Neural cell (in vitro differentiated cells): ENCODE measurements at regions not wholly inside any gene's neighbourhood (a gene's known extent, or its start where the extent isn't known, plus 50 kb on each side); places are given as distances from the start of the nearest gene placed in this dataset.

Source experiments
- H2AFZ ChIP-seq: fragments of 200-600, 300-800 bp; sonication (generic), shearing (Covaris generic); 2 replicates; pipeline ENCODE4 v1.6.0; 2014; ENCODE audit warnings: low read depth, mild to moderate bottlenecking, antibody characterized with exemption, low read length, moderate library complexity
- H3F3A ChIP-seq: fragments of 200-600 bp; shearing (Covaris generic); 2 replicates; pipeline ENCODE4 v1.6.1; 2016; ENCODE audit warnings: mild to moderate bottlenecking, moderate library complexity, mixed read lengths, antibody characterized with exemption, low read length; ENCODE audit not compliant: insufficient read depth, poor library complexity, severe bottlenecking
- H3K27ac ChIP-seq: fragments of 200-600, 300-800 bp; sonication (generic), shearing (Covaris generic); 2 replicates; pipeline ENCODE4 v1.5.1; 2014; ENCODE audit warnings: mild to moderate bottlenecking, low read length, moderate library complexity
- H3K27me3 ChIP-seq: fragments of 300-800, 200-600 bp; sonication (generic), shearing (Covaris generic); 2 replicates; pipeline ENCODE4 v1.6.0; 2014; ENCODE audit warnings: mild to moderate bottlenecking, low read depth, low read length, moderate library complexity; ENCODE audit not compliant: insufficient read depth
- H3K36me3 ChIP-seq: fragments of 300-800, 200-600 bp; sonication (generic), shearing (Covaris generic); 2 replicates; pipeline ENCODE4 v1.5.1; 2014; ENCODE audit warnings: mild to moderate bottlenecking, antibody characterized with exemption, low read length, moderate library complexity; ENCODE audit not compliant: insufficient read depth
- H3K4me2 ChIP-seq: fragments of 300-800, 200-600 bp; sonication (generic), shearing (Covaris generic); 2 replicates; pipeline ENCODE4 v1.6.0; 2014; ENCODE audit warnings: mild to moderate bottlenecking, low read length
- H3K4me3 ChIP-seq: fragments of 300-800, 200-600 bp; sonication (generic), shearing (Covaris generic); 2 replicates; pipeline ENCODE4 v1.5.1; 2014; ENCODE audit warnings: mild to moderate bottlenecking, low read length, moderate library complexity
- H3K79me2 ChIP-seq: fragments of 200-600 bp; shearing (Covaris generic); replicated peaks from 2 replicates; pipeline ENCODE4 v1.6.0; 2014; ENCODE audit warnings: mild to moderate bottlenecking, low read length, moderate library complexity; ENCODE audit not compliant: insufficient read depth
- H3K9ac ChIP-seq: fragments of 300-800, 200-600 bp; sonication (generic), shearing (Covaris generic); 2 replicates; pipeline ENCODE4 v1.6.1; 2016; ENCODE audit warnings: mild to moderate bottlenecking, low read length, mixed read lengths
- H3K9me2 ChIP-seq: fragments of 200-600 bp; shearing (Covaris generic); 2 replicates; pipeline ENCODE4 v1.6.1; 2016; ENCODE audit warnings: mild to moderate bottlenecking, low read length, mixed read lengths; ENCODE audit not compliant: insufficient read depth
- H3K9me3 ChIP-seq: fragments of 200-600, 300-800 bp; sonication (generic), shearing (Covaris generic); 2 replicates; pipeline ENCODE4 v1.6.1; 2016; ENCODE audit warnings: mild to moderate bottlenecking, mixed run types, low read length, moderate library complexity, mixed read lengths
- H4K20me1 ChIP-seq: fragments of 200-600 bp; shearing (Covaris generic); 2 replicates; pipeline ENCODE4 v1.6.1; 2016; ENCODE audit warnings: mild to moderate bottlenecking, mixed run types; ENCODE audit not compliant: insufficient read depth
- EP300 ChIP-seq: fragments of 450-650 bp; conservative IDR thresholded peaks from 2 replicates; pipeline ENCODE4 v1.6.1; 2014; ENCODE audit warnings: antibody characterized with exemption, mild to moderate bottlenecking, moderate library complexity; ENCODE audit not compliant: poor library complexity, severe bottlenecking
- EZH2 ChIP-seq: fragments of 200-600, 300-800 bp; shearing (Covaris generic), sonication (generic); IDR thresholded peaks from 2 replicates; pipeline ENCODE4 v1.6.1; 2014; ENCODE audit warnings: antibody characterized with exemption, low read length, borderline replicate concordance, mild to moderate bottlenecking; ENCODE audit not compliant: insufficient read depth, poor library complexity, severe bottlenecking
- MXI1 ChIP-seq: fragments of 450-650 bp; conservative IDR thresholded peaks from 2 replicates; pipeline ENCODE4 v1.6.1; 2014; ENCODE audit warnings: antibody characterized with exemption, mild to moderate bottlenecking; ENCODE audit not compliant: poor library complexity, severe bottlenecking
- POLR2AphosphoS5 ChIP-seq: IDR thresholded peaks from 2 replicates; pipeline ENCODE4 v1.6.1; 2012
- RAD21 ChIP-seq: fragments of 450-650 bp; conservative IDR thresholded peaks from 2 replicates; pipeline ENCODE4 v1.6.1; 2014; ENCODE audit warnings: antibody characterized with exemption, mild to moderate bottlenecking, moderate library complexity
- SMC3 ChIP-seq: fragments of 450-650 bp; conservative IDR thresholded peaks from 2 replicates; pipeline ENCODE4 v1.6.1; 2014; ENCODE audit warnings: antibody characterized with exemption, mild to moderate bottlenecking, moderate library complexity; ENCODE audit not compliant: poor library complexity
- TAF1 ChIP-seq: IDR thresholded peaks from 2 replicates; pipeline ENCODE4 v1.6.1; 2012; ENCODE audit warnings: low read depth
- TF ChIP-seq, protein P1 (sequence below): IDR thresholded peaks from 2 replicates; pipeline ENCODE4 v1.6.1; 2012; ENCODE audit warnings: borderline replicate concordance
- TF ChIP-seq, protein P2 (sequence below): fragments of 450-650 bp; IDR thresholded peaks from 2 replicates; pipeline ENCODE4 v1.5.1; 2014; ENCODE audit warnings: antibody characterized with exemption, mild to moderate bottlenecking, moderate library complexity; ENCODE audit not compliant: poor library complexity, severe bottlenecking

DNA sequence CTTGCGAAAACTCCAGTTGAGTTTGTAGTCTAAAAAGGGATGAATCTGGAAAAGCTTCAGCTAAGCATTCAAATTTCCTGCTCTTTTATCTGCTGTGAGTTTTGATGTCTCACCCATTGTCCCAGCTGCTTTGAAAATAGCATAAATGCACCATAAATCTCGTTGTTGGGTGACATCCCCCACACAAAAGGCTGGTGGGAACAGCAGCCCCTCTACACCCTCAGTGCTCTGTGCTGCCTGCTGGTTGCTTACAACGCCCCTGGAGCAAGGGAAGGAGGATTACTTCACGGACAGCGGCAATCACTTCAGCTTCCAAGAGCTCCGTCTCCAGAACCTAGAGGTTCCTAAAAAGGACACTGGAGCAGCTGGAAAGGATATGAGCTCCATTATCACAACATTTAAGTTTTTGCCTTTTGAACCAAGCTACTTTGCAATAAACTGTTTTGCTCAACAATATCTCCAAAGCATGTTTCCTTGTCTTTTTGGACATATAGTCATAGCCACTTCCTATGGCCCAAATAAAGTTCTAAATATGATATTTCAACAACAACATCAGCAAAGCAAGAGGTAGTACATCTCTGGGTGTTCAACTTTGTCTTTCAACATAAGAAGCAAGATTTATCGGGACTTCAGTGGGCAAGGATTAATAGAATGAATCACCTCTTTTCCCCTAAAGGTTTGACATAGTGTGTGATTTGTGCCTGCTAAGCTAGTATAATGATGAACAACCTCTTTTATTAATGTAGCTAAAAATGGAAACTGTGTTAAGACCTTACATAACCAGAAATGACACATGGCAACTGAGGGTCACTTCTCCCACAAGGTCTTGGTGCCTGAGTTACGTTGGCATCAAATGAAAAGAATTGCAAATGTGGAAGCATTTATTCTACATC, 413.5 kb downstream of the TXNL1 start:
- no peak overlapping the region for H2AFZ ChIP-seq
- no peaks in the 10 kb centered on the region for H3K9me3 ChIP-seq
- no peaks in the 10 kb centered on the region for H3K36me3 ChIP-seq
- no peak overlapping the region for H3K4me2 ChIP-seq
- no peaks in the 10 kb centered on the region for H3K9me2 ChIP-seq
- H3K79me2 ChIP-seq, result no peaks in the 10 kb centered on the region
- H3F3A ChIP-seq, result no peaks in the 10 kb centered on the region
- H3K4me3 ChIP-seq, result no peak overlapping the region
- no peaks in the 10 kb centered on the region for H4K20me1 ChIP-seq
- TF ChIP-seq TAF1 (no peak), EZH2 (no peak), RAD21 (no peak), SMC3 (no peak), EP300 (no peak), MXI1 (no peak), POLR2AphosphoS5 (no peak)
- TF ChIP-seq, protein P1, sequence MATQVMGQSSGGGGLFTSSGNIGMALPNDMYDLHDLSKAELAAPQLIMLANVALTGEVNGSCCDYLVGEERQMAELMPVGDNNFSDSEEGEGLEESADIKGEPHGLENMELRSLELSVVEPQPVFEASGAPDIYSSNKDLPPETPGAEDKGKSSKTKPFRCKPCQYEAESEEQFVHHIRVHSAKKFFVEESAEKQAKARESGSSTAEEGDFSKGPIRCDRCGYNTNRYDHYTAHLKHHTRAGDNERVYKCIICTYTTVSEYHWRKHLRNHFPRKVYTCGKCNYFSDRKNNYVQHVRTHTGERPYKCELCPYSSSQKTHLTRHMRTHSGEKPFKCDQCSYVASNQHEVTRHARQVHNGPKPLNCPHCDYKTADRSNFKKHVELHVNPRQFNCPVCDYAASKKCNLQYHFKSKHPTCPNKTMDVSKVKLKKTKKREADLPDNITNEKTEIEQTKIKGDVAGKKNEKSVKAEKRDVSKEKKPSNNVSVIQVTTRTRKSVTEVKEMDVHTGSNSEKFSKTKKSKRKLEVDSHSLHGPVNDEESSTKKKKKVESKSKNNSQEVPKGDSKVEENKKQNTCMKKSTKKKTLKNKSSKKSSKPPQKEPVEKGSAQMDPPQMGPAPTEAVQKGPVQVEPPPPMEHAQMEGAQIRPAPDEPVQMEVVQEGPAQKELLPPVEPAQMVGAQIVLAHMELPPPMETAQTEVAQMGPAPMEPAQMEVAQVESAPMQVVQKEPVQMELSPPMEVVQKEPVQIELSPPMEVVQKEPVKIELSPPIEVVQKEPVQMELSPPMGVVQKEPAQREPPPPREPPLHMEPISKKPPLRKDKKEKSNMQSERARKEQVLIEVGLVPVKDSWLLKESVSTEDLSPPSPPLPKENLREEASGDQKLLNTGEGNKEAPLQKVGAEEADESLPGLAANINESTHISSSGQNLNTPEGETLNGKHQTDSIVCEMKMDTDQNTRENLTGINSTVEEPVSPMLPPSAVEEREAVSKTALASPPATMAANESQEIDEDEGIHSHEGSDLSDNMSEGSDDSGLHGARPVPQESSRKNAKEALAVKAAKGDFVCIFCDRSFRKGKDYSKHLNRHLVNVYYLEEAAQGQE, result no peak
- TF ChIP-seq, protein P2, sequence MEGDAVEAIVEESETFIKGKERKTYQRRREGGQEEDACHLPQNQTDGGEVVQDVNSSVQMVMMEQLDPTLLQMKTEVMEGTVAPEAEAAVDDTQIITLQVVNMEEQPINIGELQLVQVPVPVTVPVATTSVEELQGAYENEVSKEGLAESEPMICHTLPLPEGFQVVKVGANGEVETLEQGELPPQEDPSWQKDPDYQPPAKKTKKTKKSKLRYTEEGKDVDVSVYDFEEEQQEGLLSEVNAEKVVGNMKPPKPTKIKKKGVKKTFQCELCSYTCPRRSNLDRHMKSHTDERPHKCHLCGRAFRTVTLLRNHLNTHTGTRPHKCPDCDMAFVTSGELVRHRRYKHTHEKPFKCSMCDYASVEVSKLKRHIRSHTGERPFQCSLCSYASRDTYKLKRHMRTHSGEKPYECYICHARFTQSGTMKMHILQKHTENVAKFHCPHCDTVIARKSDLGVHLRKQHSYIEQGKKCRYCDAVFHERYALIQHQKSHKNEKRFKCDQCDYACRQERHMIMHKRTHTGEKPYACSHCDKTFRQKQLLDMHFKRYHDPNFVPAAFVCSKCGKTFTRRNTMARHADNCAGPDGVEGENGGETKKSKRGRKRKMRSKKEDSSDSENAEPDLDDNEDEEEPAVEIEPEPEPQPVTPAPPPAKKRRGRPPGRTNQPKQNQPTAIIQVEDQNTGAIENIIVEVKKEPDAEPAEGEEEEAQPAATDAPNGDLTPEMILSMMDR, result no peak
- H3K9ac ChIP-seq, result no peak overlapping the region
- no peaks in the 10 kb centered on the region for H3K27me3 ChIP-seq
- no peak overlapping the region for H3K27ac ChIP-seq

DNA sequence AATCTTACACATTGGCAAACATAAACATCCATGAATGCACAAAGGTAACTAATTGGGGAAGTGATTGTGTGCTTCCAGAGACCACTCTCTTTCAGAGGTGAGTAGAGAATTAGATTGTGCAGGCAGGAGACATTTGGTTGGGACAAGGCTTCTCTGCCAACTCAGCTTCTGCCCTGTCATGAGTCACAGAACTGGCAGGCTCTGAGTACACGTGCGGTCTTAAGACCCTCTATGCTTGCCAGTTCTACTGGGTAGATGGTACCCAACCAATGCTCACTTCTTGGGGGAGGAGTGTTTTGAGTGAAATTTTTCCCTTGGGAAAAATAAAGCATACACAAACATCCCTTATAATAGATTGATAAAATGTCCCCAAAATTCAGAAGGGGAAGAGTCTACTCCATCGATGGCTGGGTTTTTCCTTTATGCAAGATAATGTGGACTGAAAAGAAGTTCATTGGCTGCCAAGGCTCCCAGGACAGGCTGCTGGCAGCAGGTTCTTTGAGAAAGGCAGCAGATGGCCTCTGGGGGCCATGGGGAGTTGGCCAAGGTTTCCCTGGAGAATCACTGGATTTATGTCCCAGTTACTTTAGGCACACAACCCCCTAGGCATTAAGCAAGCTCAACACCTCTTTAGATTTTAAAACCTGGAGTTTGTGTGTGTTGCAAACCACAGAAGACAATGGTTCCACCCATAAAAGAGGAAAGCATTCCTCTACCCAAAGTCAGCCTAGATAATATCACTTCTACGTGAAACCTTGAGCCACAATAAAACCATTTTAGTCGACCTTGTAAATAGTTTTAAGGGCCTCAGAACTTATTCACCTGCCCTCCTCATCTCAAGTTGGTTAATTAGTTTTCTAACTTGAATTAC, 417.0 kb downstream of the TXNL1 start:
- Histone ChIP-seq H4K20me1 (no peaks in the 10 kb centered on the region), H2AFZ (no peak overlapping the region), H3K9me2 (no peaks in the 10 kb centered on the region), H3K27me3 (no peaks in the 10 kb centered on the region), H3K4me2 (no peak overlapping the region), H3K4me3 (no peak overlapping the region), H3K36me3 (no peaks in the 10 kb centered on the region), H3K79me2 (no peaks in the 10 kb centered on the region), H3F3A (no peaks in the 10 kb centered on the region), H3K9ac (no peak overlapping the region), H3K27ac (no peak overlapping the region), H3K9me3 (no peaks in the 10 kb centered on the region)
- TF ChIP-seq POLR2AphosphoS5 (no peak), SMC3 (no peak), EP300 (no peak), MXI1 (no peak), EZH2 (no peak), TAF1 (no peak)
- TF ChIP-seq, protein P1, result no peak
- TF ChIP-seq, protein P2, result no peak
